GM18502 (cell line): ENCODE measurements at regions not wholly inside any gene's neighbourhood (a gene's known extent, or its start where the extent isn't known, plus 50 kb on each side); places are given as distances from the start of the nearest gene placed in this dataset.
A peak's percentile ranks its signal among the peaks of the same experiment; 100 is the strongest.

Experiments
- ATAC-seq: cut with Tn5 transposase; IDR thresholded peaks from one replicate; pipeline ENCODE4 v1.9.1; 2021; ENCODE audit warnings: mild to moderate bottlenecking; ENCODE audit not compliant: unreplicated experiment, poor library complexity

- no peak for ATAC-seq
These were observed 296.8 kb downstream of the OTOL1 start for GRCh38 chr3:161793194-161793930.

GRCh38 chr3:161794551-161794950 is 297.9 kb downstream of the OTOL1 start:
- no peak for ATAC-seq

- no peak for ATAC-seq
These were observed 299.7 kb downstream of the OTOL1 start for GRCh38 chr3:161796312-161796711.

- no peak for ATAC-seq
These were observed 300.2 kb downstream of the OTOL1 start for GRCh38 chr3:161796780-161797179.

- no peak for ATAC-seq
These were observed 301.4 kb downstream of the OTOL1 start for GRCh38 chr3:161798016-161798415.

- peak; percentile 50 for ATAC-seq
These were observed 304.5 kb downstream of the OTOL1 start for GRCh38 chr3:161800985-161801559.

- ATAC-seq: no peak
These were observed 321.5 kb downstream of the OTOL1 start for GRCh38 chr3:161818106-161818505.

GRCh38 chr3:161821591-161821990 is 325.0 kb downstream of the OTOL1 start:
- no peak for ATAC-seq

- no peak for ATAC-seq
These were observed 325.7 kb downstream of the OTOL1 start for GRCh38 chr3:161822291-161822690.

GRCh38 chr3:161823910-161824309 is 327.3 kb downstream of the OTOL1 start:
- ATAC-seq: no peak

GRCh38 chr3:161838021-161838420 is 341.4 kb downstream of the OTOL1 start:
- no peak for ATAC-seq

- no peak for ATAC-seq
These were observed 351.8 kb downstream of the OTOL1 start for GRCh38 chr3:161848376-161848775.

GRCh38 chr3:161851941-161852566 is 355.4 kb downstream of the OTOL1 start:
- ATAC-seq: peak; percentile 93

- no peak for ATAC-seq
These were observed 356.1 kb downstream of the OTOL1 start for GRCh38 chr3:161852744-161853143.

GRCh38 chr3:161854232-161854771 is 357.7 kb downstream of the OTOL1 start:
- ATAC-seq: peak; percentile 67

GRCh38 chr3:161859057-161859456 is 362.4 kb downstream of the OTOL1 start:
- ATAC-seq: no peak

- ATAC-seq: no peak
These were observed 363.4 kb downstream of the OTOL1 start for GRCh38 chr3:161859865-161860450.

- no peak for ATAC-seq
These were observed 367.2 kb downstream of the OTOL1 start for GRCh38 chr3:161863775-161864174.

- no peak for ATAC-seq
These were observed 369.6 kb downstream of the OTOL1 start for GRCh38 chr3:161866176-161866575.

- no peak for ATAC-seq
These were observed 378.9 kb downstream of the OTOL1 start for GRCh38 chr3:161875483-161875882.

GRCh38 chr3:161879470-161879869 is 382.9 kb downstream of the OTOL1 start:
- peak; percentile 78 for ATAC-seq
